GM21515 (cell line): ENCODE measurements at regions not wholly inside any gene's neighbourhood (a gene's known extent, or its start where the extent isn't known, plus 50 kb on each side); places are given as distances from the start of the nearest gene placed in this dataset.

Source experiments
- ATAC-seq: cut with Tn5 transposase; IDR thresholded peaks from one replicate; pipeline ENCODE4 v1.9.1; 2021; ENCODE audit not compliant: unreplicated experiment

GRCh38 chr21:28266061-28266460, 726.6 kb downstream of the LTN1 start:
- ATAC-seq: no peak

GRCh38 chr21:28263974-28264373, 728.7 kb downstream of the LTN1 start:
- ATAC-seq: no peak

- ATAC-seq: no peak
Observed at GRCh38 chr21:28261298-28261697, 731.4 kb downstream of the LTN1 start.

GRCh38 chr21:28257276-28257675, 735.4 kb downstream of the LTN1 start:
- ATAC-seq: no peak

- no peak for ATAC-seq
Observed at GRCh38 chr21:28256837-28257236, 735.8 kb downstream of the LTN1 start.

GRCh38 chr21:28256420-28256831, 736.3 kb downstream of the LTN1 start:
- no peak for ATAC-seq

- ATAC-seq: no peak
Observed at GRCh38 chr21:28253961-28254360, 738.7 kb downstream of the LTN1 start.

GRCh38 chr21:28253338-28253737, 739.3 kb downstream of the LTN1 start:
- ATAC-seq: no peak

GRCh38 chr21:28252928-28253327, 739.7 kb downstream of the LTN1 start:
- ATAC-seq: no peak

- no peak for ATAC-seq
Observed at GRCh38 chr21:28250946-28251345, 741.7 kb downstream of the LTN1 start.

- ATAC-seq: no peak
Observed at GRCh38 chr21:28247454-28248020, 745.1 kb downstream of the LTN1 start.

- no peak for ATAC-seq
Observed at GRCh38 chr21:28240586-28240985, 752.1 kb downstream of the LTN1 start.

- no peak for ATAC-seq
Observed at GRCh38 chr21:28239340-28239739, 753.3 kb downstream of the LTN1 start.

GRCh38 chr21:28237661-28238060, 755.0 kb downstream of the LTN1 start:
- ATAC-seq: no peak

GRCh38 chr21:28235169-28235895, 757.3 kb downstream of the LTN1 start:
- ATAC-seq: no peak

GRCh38 chr21:28234326-28234725, 758.4 kb downstream of the LTN1 start:
- ATAC-seq: no peak

- ATAC-seq: no peak
Observed at GRCh38 chr21:28233536-28234220, 759.0 kb downstream of the LTN1 start.

GRCh38 chr21:28230559-28230958, 762.1 kb downstream of the LTN1 start:
- ATAC-seq: no peak

GRCh38 chr21:28229814-28230213, 762.9 kb downstream of the LTN1 start:
- ATAC-seq: no peak

- no peak for ATAC-seq
Observed at GRCh38 chr21:28228636-28228995, 764.1 kb downstream of the LTN1 start.

- ATAC-seq: no peak
Observed at GRCh38 chr21:28227881-28228635, 764.6 kb downstream of the LTN1 start.

GRCh38 chr21:28226563-28226962, 766.1 kb downstream of the LTN1 start:
- ATAC-seq: no peak
